IMR-90 (cell line): ENCODE measurements at regions not wholly inside any gene's neighbourhood (a gene's known extent, or its start where the extent isn't known, plus 50 kb on each side); places are given as distances from the start of the nearest gene placed in this dataset.

Experiments used
- ATAC-seq: fragments of 200-7000 bp; cut with Tn5 transposase; 2 replicates; pipeline ENCODE4 v1.9.1; 2020; ENCODE audit warnings: low read depth, mild to moderate bottlenecking, moderate library complexity
- BruUV-seq: library from RNA; stranded (reverse); fragments of 400-500 nt; replicated peaks from 2 replicates; lab custom pipeline; 2021; lab: Mats Ljungman, UMichigan
- CTCF ChIA-PET: fragments of 300-600 bp; formaldehyde crosslinking; extraction: SDS; loops from one replicate; lab custom pipeline; 2021; ENCODE audit warnings: antibody characterized with exemption; lab: Yijun Ruan, JAX
- POLR2A ChIA-PET: fragments of 300-600 bp; sonication (Branson Sonifier 250); formaldehyde crosslinking; loops from one replicate; lab custom pipeline; 2022; ENCODE audit warnings: antibody characterized with exemption; ENCODE audit not compliant: unreplicated experiment; lab: Charles Lee
- DNase-seq: peaks from one replicate; pipeline ENCODE4 v3.0.0; 2013
- H2AFZ ChIP-seq: replicated peaks from 2 replicates; pipeline ENCODE3; 2013; ENCODE audit warnings: low read length, mild to moderate bottlenecking; ENCODE audit not compliant: poor library complexity
- H2AK5ac ChIP-seq: 2 replicates; pipeline ENCODE4 v1.6.1; 2013; ENCODE audit warnings: low read depth, low read length, inconsistent platforms
- H2AK9ac ChIP-seq: replicated peaks from 2 replicates; pipeline ENCODE3; 2013; ENCODE audit warnings: mild to moderate bottlenecking, low read depth, low read length, moderate library complexity; ENCODE audit not compliant: poor library complexity
- H2BK120ac ChIP-seq: 2 replicates; pipeline ENCODE4 v1.6.1; 2013; ENCODE audit warnings: low read depth, low read length, inconsistent platforms
- H2BK15ac ChIP-seq: 3 replicates; pipeline ENCODE4 v1.6.1; 2013; ENCODE audit warnings: low read depth, low read length, inconsistent platforms
- H2BK20ac ChIP-seq: 2 replicates; pipeline ENCODE4 v1.6.1; 2013; ENCODE audit warnings: low read depth, mild to moderate bottlenecking, inconsistent platforms, low read length, moderate library complexity
- H2BK5ac ChIP-seq: 2 replicates; pipeline ENCODE4 v1.6.1; 2013; ENCODE audit warnings: mild to moderate bottlenecking, low read depth, low read length, inconsistent platforms; ENCODE audit not compliant: poor library complexity, severe bottlenecking
- H3K14ac ChIP-seq: replicated peaks from 2 replicates; pipeline ENCODE4 v1.6.1; 2013; ENCODE audit warnings: low read depth, low read length, inconsistent platforms
- H3K18ac ChIP-seq: 2 replicates; pipeline ENCODE4 v1.6.1; 2013; ENCODE audit warnings: low read depth, low read length, control low read depth
- H3K23ac ChIP-seq: 2 replicates; pipeline ENCODE4 v1.6.1; 2013; ENCODE audit warnings: low read depth, low read length, inconsistent platforms
- H3K27ac ChIP-seq: 2 replicates; pipeline ENCODE4 v1.5.1; 2013; ENCODE audit warnings: mild to moderate bottlenecking, control low read depth, low read length; ENCODE audit not compliant: insufficient read depth
- H3K27me3 ChIP-seq: 2 replicates; pipeline ENCODE4 v1.6.1; 2013; ENCODE audit warnings: low read length; ENCODE audit not compliant: control insufficient read depth, insufficient read depth
- H3K36me3 ChIP-seq: 2 replicates; pipeline ENCODE4 v1.6.1; 2013; ENCODE audit warnings: low read length, mixed read lengths; ENCODE audit not compliant: control insufficient read depth, insufficient read depth
- H3K4ac ChIP-seq: 2 replicates; pipeline ENCODE4 v1.6.1; 2013; ENCODE audit warnings: low read depth, low read length, inconsistent platforms
- H3K4me1 ChIP-seq: 2 replicates; pipeline ENCODE4 v1.6.1; 2013; ENCODE audit warnings: low read length, mixed read lengths; ENCODE audit not compliant: control insufficient read depth, insufficient read depth
- H3K4me2 ChIP-seq: 2 replicates; pipeline ENCODE4 v1.6.1; 2013; ENCODE audit warnings: low read depth, mild to moderate bottlenecking, control low read depth, low read length, moderate library complexity
- H3K4me3 ChIP-seq: 2 replicates; pipeline ENCODE4 v1.5.1; 2013; ENCODE audit warnings: low read depth, mild to moderate bottlenecking, control low read depth, low read length, moderate library complexity; ENCODE audit not compliant: insufficient read depth
- H3K56ac ChIP-seq: 2 replicates; pipeline ENCODE4 v1.6.1; 2013; ENCODE audit warnings: low read length, inconsistent platforms; ENCODE audit not compliant: insufficient read depth; ENCODE audit errors: extremely low read depth
- H3K79me1 ChIP-seq, 2 experiments: 2 replicates each; pipeline ENCODE4 v1.6.1; 2013; ENCODE audit warnings: low read length in 2 of 2, inconsistent platforms in 1 of 2, low read depth in 1 of 2
- H3K9ac ChIP-seq: 2 replicates; pipeline ENCODE4 v1.6.1; 2013; ENCODE audit warnings: low read depth, low read length, control low read depth
- H3K9me1 ChIP-seq: 2 replicates; pipeline ENCODE4 v1.6.1; 2013; ENCODE audit warnings: low read length, inconsistent platforms; ENCODE audit not compliant: insufficient read depth
- H3K9me3 ChIP-seq: 2 replicates; pipeline ENCODE4 v1.6.1; 2013; ENCODE audit warnings: low read length; ENCODE audit not compliant: control insufficient read depth, insufficient read depth
- H4K20me1 ChIP-seq: 2 replicates; pipeline ENCODE4 v1.6.1; 2013; ENCODE audit warnings: low read length, inconsistent platforms; ENCODE audit not compliant: insufficient read depth
- H4K5ac ChIP-seq: 2 replicates; pipeline ENCODE4 v1.6.1; 2013; ENCODE audit warnings: mild to moderate bottlenecking, low read depth, low read length, control low read depth
- H4K8ac ChIP-seq, 2 experiments: 2 replicates each; pipeline ENCODE4 v1.6.1; 2013; ENCODE audit warnings: low read depth in 2 of 2, low read length in 2 of 2, control low read depth in 1 of 2, inconsistent platforms in 1 of 2
- H4K91ac ChIP-seq: 2 replicates; pipeline ENCODE4 v1.6.1; 2013; ENCODE audit warnings: low read depth, low read length, inconsistent platforms; ENCODE audit not compliant: insufficient read depth
- CEBPB ChIP-seq: IDR thresholded peaks from 2 replicates; pipeline ENCODE4 v1.6.1; 2012; ENCODE audit warnings: low read depth, low read length, improper control_type of control experiment
- ELK1 ChIP-seq: fragments of 150-350 bp; IDR thresholded peaks from 2 replicates; pipeline ENCODE4 v1.6.1; 2016; ENCODE audit warnings: low read depth, mild to moderate bottlenecking, low read length, moderate library complexity, borderline replicate concordance
- POLR2A ChIP-seq: IDR thresholded peaks from 2 replicates; pipeline ENCODE4 v1.6.1; 2012; ENCODE audit warnings: mild to moderate bottlenecking, low read depth, low read length
- WGBS, 2 experiments: methylation state at CpG; one replicate each; pipeline versions ENCODE4 v1.1.5 to v1.1.7; 2013; ENCODE audit warnings: missing lambda C conversion rate in 2 of 2; ENCODE audit not compliant: insufficient read length in 1 of 2; ENCODE audit errors: extremely low coverage in 2 of 2; 5-methylcytosine and 5-hydroxymethylcytosine counted together
- dilution Hi-C: fragments of 300-500 bp; cut with HindIII; formaldehyde crosslinking; loops from one replicate; pipeline ENCODE4 v1.14.3; 2018; ENCODE audit warnings: low sequenced_read_pairs; ENCODE audit not compliant: unreplicated experiment
- in situ Hi-C: fragments of 300-500 bp; cut with MboI; formaldehyde crosslinking; loops from 3 replicates; pipeline ENCODE4 v1.14.3; 2019; ENCODE audit warnings: low sequenced_read_pairs, inconsistent platforms, mixed read lengths
- intact Hi-C: fragments of 100-400 bp; cut with micrococcal nuclease; formaldehyde crosslinking; loops from 2 replicates; pipeline ENCODE4 v1.10.0; 2022
- TF ChIP-seq, protein P1 (sequence below): fragments of 150-350 bp; IDR thresholded peaks from 2 replicates; pipeline ENCODE4 v1.6.1; 2017; ENCODE audit warnings: mild to moderate bottlenecking, antibody characterized with exemption, low read length, low read depth

DNA sequence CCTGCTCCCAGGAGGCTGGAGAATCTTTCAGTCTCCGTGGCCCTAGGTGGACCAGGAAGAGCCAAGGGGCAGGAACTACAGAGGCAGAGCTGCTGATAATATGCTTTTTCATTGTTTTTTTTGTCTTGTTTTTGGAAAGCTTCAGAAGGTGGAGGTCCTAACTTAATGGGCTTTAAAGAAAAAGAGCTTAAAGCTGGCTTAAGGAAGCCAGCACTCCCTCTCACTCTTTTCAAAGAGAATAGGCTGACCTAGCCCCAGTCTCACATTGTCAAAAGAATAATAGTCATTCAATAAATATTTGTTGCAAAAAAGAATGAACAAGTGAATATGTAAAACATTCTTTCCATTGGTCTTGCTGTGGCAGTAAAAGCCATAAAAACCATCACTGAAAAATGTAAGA lies 61.0 kb upstream of the RRP15 start:
- ChIA-PET POLR2A (no interaction called here), CTCF (no interaction called here)
- H3K9me1 ChIP-seq = no peaks in the 10 kb centered on the region
- H2BK15ac ChIP-seq = no peak overlapping the region
- H4K20me1 ChIP-seq = no peaks in the 10 kb centered on the region
- H3K4ac ChIP-seq = no peak overlapping the region
- H3K9ac ChIP-seq = no peak overlapping the region
- H2AK9ac ChIP-seq = no peak overlapping the region
- no peak overlapping the region for H3K56ac ChIP-seq
- no peak overlapping the region for H4K91ac ChIP-seq
- ATAC-seq = no peak
- H3K4me2 ChIP-seq = no peak overlapping the region
- dilution Hi-C loops (no loop called here), intact Hi-C loops (no loop called here), in situ Hi-C loops (no loop called here)
- H3K4me1 ChIP-seq = no peaks in the 10 kb centered on the region
- no peaks in the 10 kb centered on the region for H3K79me1 ChIP-seq
- H3K9me3 ChIP-seq = no peaks in the 10 kb centered on the region
- no peak overlapping the region for H4K8ac ChIP-seq
- H3K18ac ChIP-seq = no peak overlapping the region
- no peak overlapping the region for H3K27ac ChIP-seq
- H2AFZ ChIP-seq = no peak overlapping the region
- no peak overlapping the region for H3K4me3 ChIP-seq
- no peak overlapping the region for H3K14ac ChIP-seq
- no TSS peak for BruUV-seq
- H2AK5ac ChIP-seq = no peak overlapping the region
- H2BK5ac ChIP-seq = no peak overlapping the region
- no peaks in the 10 kb centered on the region for H3K36me3 ChIP-seq
- H3K27me3 ChIP-seq = no peaks in the 10 kb centered on the region
- H2BK120ac ChIP-seq = no peak overlapping the region
- H2BK20ac ChIP-seq = no peak overlapping the region
- DNase-seq = no peak
- H4K5ac ChIP-seq = no peak overlapping the region
- H3K23ac ChIP-seq = no peak overlapping the region
- no CpG with 5 or more reads among the region's 1 CpG for WGBS, 2 experiments
- TF ChIP-seq CEBPB (no peak), POLR2A (no peak), ELK1 (no peak)
- TF ChIP-seq, protein P1, sequence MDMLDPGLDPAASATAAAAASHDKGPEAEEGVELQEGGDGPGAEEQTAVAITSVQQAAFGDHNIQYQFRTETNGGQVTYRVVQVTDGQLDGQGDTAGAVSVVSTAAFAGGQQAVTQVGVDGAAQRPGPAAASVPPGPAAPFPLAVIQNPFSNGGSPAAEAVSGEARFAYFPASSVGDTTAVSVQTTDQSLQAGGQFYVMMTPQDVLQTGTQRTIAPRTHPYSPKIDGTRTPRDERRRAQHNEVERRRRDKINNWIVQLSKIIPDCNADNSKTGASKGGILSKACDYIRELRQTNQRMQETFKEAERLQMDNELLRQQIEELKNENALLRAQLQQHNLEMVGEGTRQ = no peak
